DMS153 treated with DMSO at 0.1 percent for 48 hours (cell line): ENCODE measurements at regions not wholly inside any gene's neighbourhood (a gene's known extent, or its start where the extent isn't known, plus 50 kb on each side); places are given as distances from the start of the nearest gene placed in this dataset.
A peak's percentile ranks its signal among the peaks of the same experiment; 100 is the strongest.

Experiments
- DNase-seq: peaks from one replicate; lab custom pipeline; 2025; ENCODE audit not compliant: unreplicated experiment; lab: John Stamatoyannopoulos, UW

DNA sequence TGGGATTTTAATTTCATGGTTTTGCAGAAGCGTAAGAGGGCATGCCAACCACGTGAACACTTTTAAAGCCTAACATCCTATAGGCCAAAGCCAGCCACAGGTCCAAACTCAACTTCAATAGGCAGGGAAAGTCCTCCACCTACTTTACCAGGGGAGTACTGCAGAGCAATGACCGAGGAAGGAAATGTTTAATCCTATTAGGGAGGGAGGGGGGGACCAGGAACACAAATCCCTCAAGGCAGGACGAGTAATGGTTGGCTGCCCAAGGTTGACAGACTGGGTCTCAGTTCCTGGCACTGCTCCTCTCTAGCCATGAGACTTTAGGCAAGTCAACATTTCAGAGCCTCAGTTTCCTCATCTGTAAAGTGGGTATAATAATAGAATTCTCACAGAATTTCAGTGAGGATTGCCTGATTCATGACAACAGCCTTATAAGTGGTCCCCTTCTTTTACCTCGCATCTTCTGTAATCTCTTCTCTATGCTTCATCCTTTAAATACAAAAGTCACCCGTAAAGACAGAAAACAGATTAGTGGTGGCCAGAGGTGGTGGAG, 315.8 kb downstream of the HAPSTR1 start:
- DNase-seq: no peak

DNA sequence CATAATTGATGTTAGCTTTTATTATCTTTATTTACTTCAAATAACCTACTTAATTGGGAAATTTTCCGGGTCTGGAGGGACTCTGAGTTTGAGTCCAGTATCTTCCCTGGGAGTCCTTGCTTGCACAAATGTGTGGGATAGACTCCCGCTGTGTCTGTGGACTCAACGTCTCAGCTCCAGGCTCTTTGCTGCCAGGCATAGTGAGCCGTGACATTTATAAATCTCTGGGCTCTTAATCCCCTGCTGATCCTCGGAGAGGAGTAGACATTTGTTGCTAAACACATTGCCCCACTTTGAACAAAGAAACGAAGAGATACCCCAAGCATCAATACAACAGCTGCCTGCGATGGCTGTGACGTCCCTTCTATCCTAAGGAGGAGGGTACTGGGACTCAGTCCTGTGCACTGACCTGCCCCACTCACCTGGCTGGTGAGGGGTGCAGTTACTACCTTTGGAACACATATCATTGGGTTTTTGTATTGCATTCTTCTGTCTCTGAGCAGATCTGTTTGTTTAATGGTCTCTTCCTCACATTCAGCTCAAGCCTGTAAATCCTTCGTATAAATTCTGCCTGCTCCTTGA, 316.9 kb downstream of the HAPSTR1 start:
- no peak for DNase-seq

DNA sequence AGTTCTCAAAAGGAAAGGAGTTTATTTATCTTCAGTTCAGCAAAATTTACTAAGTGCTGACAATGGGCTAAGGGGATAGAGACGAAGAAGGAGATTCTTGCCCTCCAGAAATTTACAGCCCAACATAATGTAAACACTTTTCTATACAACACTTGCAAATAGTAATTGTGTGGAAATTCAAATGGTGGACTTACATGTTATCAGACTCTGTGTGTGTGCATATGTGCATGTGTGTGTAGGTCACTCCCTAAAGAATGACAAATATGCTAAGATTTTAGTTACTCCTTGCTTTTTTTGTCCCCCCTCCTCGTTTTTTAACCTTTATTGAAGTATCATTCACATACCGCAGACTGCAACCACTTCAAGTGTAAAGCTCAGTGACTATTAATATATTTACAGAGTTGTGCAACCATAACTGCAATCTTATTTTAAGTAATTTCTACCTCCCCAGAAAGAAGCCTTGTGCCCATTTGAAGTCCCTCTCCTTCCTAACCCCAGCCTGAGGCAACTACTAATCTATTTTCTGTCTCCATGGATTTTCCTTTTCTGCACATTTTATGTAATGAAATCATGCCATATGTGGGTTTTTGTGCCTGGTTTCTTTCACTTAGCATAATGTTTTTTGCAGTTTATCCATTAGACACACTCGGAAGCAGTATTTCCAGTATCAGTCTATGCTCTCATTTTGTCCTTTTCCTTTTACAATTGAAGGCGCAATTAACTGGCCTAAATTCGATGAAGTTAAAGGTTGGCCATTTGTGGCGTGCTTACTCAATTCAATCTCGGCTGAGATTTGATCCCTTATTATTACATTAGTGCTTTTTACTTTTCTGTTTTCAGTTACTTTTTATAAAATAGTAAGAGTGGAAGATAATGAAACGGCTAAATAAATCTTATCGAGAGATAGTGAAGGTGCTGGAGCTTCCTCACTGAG, 318.4 kb downstream of the HAPSTR1 start:
- DNase-seq: no peak

DNA sequence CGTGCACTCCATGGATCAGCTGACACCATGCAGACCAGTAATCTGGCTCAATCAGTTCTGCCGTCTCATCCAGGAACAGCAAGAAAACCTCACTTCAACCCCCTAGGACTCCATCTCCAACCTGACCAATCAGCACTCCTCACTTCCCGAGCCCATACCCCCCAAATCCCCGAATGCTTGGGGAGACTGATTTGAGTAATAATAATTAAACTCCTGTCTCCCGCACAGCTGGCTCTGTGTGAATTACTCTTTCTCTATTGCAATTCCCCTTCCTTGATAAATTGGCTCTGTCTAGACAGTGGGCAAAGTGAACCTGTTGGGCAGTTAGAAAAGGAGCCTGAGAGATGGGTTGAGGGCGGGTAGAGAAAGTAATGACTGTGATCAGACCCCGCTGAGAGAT, 320.0 kb downstream of the HAPSTR1 start:
- no peak for DNase-seq

DNA sequence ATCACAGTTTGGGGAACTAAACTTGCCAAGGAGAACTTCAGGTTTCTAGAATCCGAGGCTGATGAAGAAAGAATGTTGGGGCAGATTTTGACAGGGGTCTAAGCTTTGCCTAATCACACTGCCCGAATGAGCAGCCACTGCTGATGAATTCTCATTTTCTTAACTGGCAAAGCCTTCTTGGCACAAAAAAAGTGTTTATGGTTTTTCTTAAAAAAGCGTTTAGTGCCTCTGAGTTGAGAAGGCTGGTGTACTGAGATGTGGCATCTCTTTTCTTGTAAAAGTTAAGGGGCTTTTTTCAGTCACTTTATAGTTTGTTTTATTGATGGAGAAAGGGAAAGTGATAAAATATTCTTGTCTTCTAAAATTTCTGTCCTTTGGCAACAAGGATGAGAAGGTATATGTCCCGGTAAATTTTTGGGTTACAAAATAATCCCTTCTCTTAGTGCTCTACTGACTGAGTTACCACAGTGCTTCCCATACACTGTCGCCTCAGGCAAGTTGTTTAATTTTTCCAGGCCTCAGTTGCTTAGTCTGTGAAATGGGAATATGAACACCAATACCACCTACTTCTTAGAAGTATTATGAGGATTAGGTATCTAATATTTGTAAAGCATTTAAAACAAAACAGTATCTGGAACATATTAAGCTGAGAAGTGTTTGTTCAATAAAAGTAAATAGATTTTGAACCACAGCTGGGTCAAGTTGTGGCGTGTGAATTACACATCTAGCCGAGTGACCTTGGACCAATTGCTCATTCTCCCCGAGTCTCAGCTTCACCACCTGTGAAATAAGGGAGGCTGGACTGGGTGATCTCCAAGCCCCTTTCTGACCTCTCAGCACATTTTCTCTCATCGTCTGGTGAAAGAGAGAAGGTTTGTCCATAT, 320.8 kb downstream of the HAPSTR1 start:
- no peak for DNase-seq

DNA sequence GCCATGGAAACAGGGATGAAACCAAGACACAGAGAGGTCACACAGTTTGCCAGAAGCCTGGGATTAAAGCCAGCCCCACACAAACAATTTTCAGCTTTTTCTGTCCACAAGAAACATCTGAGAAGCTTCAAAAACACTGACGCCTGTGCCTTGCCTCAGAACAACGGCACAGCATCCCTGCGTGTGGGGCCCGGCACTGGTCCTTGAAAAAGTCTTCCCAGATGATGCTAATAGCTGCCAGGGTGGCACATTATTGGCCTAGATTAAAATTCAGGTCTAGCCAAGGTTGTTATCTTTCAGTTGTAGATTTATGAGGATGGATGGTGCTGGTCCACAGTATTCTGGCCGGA, 321.4 kb downstream of the HAPSTR1 start:
- no peak for DNase-seq

DNA sequence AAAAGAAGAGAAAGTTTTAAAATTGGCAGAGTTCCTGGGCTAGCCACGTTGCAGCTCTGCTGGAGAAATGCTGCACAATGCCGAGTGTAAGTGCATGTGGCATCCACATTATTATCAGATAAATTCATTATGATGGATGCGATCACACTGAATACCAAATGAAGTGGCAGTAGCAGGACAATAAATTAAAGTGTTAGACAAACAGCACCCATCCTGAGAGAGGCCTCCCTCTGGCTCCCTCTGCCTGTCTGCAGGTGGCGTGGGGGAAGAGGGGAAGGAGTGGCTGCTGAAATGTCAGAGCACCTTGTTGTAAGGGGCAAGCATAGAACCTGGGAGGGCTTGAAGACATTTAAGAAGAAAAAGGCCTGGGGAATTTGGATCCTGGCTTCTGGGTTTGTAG, 324.1 kb downstream of the HAPSTR1 start:
- DNase-seq: no peak

DNA sequence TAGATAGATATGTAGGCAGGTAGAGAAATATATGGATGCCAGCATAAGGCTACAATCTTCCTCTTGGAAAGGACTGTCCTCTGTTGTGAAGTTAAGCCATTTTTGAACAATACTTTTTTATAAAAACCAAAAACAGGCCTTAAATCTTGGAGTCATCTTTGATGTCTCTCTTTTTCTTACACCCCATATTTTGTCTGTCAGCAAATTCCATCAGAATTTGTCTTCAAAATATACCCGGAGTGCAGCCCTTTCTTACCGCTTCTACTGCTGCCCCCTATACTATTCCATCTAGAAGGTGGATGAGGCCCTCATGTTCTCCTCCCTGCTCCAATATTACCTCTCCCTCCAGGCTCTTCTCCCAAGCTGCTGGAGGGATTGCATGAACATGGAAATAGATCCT, 326.5 kb downstream of the HAPSTR1 start:
- DNase-seq: no peak

DNA sequence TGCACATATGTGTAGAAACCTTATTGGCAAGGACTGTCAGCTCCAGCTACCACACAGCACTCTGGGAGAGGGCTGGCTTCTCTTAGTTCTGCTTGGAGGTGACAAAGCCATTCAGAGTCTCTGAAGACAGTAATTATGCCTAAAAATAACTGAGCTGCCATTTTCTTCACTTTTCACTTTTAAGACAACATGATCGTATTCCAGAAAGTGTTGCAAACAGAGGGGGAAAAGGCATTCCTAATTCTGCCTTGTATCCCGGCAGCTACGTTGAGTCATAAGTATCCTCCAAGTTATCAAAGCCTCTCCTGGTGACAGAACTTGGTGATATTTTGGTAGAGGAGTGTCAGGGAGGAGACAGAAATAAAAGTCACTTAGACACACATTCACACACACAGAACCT, 327.7 kb downstream of the HAPSTR1 start:
- DNase-seq: no peak

DNA sequence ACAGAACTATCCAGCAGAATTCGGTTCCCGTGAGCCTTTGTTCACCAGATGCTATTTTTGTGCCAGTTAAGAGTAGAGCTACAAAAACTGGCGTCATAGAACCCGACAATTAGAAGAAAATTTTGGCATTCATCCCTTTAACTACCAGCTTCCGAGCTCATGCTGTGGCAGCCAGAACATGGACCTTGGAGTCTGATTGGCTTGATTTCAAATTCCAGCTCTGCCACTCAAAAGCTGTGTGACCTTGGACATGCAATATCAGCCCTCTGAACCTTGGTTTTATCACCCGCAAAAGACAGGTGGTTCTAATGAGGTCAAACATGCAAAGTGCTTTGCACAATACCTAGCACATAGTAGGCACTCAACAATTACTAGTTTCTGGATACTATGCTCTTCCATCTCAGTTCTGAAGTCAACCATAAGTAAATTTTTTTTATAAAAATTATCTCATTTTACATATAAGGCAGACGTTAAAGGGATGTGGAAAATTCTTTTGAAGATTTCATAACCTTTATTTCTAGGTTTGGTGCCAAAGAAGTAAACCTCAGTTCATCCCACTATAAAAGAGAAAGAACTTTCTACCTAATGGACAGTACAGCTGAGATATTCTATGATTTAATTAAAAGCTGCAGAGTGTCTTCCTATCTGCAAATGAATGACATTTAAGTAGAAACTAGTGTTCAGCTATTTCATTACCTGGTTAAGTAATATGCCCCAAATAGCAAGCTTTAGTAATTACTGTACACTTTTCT, 331.5 kb downstream of the HAPSTR1 start:
- DNase-seq: no peak

DNA sequence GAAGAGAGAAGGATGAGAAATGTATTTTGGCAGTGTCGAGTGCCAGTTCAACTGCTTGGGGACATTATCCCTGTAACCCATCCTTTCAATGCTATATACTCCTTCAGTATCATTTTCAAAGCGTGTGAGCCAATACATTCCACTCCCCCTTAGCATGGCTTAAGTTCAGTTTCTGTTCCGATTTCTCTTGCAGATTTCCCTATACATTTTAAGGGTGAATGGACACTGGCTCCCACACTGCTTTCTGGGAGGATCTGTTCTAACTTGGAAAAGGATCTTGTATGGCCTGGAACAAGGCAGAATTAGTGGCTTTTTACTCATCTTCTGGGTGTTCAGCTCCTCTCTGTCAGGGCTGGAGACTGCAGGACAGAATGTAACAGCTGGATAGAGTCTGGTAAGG, 333.8 kb downstream of the HAPSTR1 start:
- no peak for DNase-seq

DNA sequence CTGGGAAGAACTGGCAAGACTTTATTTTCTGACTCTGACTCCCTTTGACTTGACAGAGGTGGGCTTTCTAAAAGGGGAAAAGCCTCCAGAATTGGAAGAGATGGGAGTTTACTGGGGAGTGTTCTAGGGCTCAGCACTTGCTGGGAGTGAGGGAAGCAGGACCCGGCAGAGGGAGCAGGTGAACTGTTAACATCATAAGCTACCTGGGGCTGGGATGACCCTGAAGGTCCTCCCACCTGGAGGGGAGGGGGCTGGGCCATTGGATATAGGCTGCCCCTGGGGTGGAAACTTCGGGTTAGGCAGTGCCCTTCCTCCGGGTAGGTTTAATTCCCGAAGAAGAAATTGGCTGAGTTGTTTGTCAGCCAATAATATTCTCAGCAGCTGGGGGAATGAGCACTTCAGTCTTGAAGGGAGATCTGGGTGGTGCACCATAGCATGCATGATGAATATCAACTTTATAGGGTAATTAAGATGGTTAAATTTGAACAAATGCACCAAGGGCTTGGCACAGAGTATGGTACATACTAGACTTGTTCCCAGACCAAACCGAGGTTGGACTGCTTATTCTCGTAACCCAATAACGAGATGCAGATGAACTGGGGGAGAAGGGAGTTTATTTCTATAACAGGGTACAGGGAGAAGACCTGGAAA, 337.0 kb downstream of the HAPSTR1 start:
- DNase-seq: no peak

DNA sequence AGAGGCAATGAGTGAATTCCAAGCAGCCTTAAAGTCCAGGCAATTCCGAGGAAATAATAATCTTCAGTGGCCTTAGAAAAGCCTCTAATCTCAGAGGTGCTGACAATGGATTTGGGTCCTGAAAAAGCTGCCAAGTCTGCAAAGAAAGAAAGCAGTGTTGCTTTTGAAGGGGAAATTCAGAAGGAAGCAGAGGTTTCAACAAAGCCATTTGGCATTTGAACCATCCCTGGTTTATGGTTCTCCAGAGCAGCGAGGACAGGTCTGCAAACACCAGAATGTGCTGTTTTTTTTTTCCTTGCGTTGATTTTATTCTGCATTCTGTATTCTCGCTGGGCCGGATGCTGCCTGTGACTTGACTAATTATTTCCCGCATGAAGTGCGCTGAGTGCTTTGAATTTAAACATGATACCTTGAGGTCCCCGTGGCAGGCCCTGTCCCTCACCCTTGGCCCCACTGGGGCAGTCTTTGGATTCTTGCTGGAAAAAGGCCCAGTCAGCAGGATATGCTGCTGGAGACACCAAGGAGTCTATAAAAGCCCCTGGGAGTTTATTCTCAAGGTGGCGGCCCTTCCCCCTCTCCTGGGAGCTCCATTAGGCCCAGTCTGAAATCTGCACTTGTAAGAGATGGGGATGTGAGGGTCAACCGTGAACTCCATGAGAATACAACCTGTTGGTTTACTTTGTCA, 338.3 kb downstream of the HAPSTR1 start:
- DNase-seq: no peak

DNA sequence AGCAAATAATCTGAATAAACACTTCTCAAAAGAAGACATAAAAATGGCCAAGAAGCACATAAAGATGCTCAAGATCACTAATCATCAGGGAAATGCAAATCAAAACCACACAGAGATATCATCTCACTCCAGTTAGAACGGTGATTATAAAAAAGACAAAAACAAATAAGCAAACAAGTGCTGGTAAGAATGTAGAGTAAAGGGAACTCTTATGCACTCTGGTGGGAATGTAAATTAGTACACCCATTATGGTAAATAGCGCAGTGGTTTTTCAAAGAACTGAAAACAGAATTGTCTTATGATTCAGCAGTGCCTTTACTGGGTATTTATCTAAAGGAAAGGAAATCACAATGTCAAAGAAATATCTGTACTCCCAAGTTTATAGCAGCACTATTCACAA, 343.2 kb downstream of the HAPSTR1 start:
- no peak for DNase-seq

DNA sequence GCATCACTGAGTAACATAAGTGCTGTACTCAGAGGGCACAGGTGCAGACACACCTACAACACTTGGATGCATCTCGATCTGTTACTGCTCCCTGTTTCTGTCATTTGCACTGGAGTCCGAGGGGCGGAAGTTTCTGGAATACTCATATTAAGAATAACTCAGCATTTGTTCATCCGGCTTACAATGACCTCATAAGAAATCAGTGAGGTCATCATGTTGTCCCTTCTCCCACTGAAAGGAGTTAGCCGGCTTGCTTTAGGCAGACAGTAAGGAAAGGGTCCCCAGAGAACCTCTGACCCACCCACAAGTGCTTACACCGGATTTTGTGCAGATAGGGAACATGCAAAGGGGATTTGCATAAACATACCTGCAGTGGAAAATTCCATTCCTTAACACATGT, 344.7 kb downstream of the HAPSTR1 start:
- no peak for DNase-seq

DNA sequence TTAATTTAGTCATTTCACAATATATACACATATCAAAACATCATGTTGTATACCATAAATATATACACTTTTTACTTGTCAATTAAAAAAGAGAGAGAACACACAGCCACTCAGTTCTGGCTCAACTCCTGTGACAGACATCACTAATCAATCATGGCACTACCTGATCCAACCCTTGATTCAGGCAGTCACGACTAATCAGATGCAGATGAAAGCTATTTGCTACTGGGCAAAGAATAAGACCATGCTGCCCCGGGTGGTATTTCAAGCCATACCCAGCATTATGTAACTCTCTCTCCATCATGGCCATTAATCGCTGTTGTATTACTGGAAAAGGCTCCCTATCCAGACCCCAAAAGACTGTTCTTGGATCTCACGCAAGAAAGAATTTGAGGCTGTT, 345.7 kb downstream of the HAPSTR1 start:
- DNase-seq: no peak

DNA sequence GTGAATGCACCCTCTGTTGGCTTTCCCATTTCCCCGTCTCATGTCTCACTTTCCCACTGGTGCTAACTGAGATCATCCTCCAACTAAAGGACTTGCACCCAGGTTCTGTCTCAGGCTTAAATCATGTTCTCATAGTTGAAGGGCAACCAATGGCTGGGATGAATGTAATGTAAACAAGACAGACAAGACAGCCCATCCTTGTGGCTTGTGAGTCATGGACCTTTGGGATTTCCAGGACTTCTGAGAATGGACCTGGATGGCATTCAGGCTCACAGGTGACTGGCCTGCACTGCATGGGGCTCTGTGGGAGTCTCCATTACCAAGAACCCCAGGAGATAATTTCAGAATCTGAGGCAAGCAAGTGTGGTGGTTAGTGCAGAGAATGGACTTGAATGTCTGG, 347.5 kb downstream of the HAPSTR1 start:
- DNase-seq: no peak

DNA sequence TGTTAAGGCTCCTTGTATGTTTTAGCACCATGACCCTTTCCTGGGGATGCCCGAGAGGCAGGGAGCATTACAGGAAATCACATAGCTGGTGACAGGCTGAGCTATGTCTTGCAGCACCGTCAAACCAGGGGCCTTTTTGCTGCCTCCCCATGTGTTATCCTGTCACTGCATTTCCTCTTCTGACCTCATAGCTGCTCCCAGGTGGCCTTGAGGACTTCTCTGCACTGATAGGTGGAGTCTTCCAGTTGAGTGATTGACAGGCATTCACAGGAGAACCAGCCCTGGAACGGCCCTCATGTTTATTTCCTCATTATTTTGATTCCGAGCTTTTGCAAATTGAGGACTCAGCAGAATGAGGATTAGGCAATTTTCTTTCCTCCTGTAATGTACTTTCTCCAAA, 349.6 kb downstream of the HAPSTR1 start:
- peak; percentile 36 for DNase-seq

DNA sequence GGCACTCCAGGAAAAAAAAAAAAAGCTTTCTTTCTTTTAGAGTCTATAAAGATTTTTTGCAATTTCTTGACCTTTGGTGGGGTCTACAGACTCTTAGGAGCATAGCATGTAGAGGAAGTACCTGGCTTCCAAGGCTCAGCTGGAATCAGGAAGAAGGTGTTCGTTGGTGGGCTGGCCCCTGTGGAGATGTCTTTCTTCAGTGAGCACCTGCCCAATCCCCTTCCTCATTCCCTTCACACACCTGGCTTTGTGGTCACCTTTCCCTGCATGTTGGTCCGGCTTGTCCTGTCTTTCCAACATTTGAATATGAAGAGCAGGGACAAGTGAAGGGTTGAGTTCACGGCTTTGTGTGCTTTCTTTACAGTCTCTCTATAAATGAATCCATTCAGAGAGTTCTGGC, 352.4 kb downstream of the HAPSTR1 start:
- no peak for DNase-seq
